ENCODE measurements at regions not wholly inside any gene's neighbourhood (a gene's known extent, or its start where the extent isn't known, plus 50 kb on each side); places are given as distances from the start of the nearest gene placed in this dataset.

- no peak for TF ChIP-seq CTCF (IDR thresholded peaks at IDR 0.05)
- TF ChIP-seq POLR2A (IDR thresholded peaks at IDR 0.05), result no peak
- H3K4me3 ChIP-seq (replicated peaks in 1 of 3), result no peak overlapping the region
- DNase-seq, result no peak
- H3K36me3 ChIP-seq, result no peaks in the 10 kb centered on the region
- no peaks in the 10 kb centered on the region for H3K27me3 ChIP-seq
- peaks cover 5 to 15% of the 10 kb centered on the region in 2 donors for H3K4me1 ChIP-seq
- no peaks in the 10 kb centered on the region for H3K9me3 ChIP-seq
- intact Hi-C loops (cut with DNase I), result no loop called here
- no peak overlapping the region for H3K27ac ChIP-seq
Observed at GRCh38 chr2:195606179-195606578, 50.8 kb upstream of the SLC39A10 start.

GRCh38 chr2:195604706-195605105 lies 52.3 kb upstream of the SLC39A10 start:
- TF ChIP-seq POLR2A (IDR thresholded peaks at IDR 0.05) (no peak), CTCF (IDR thresholded peaks at IDR 0.05) (no peak)
- no peaks in the 10 kb centered on the region for H3K36me3 ChIP-seq
- intact Hi-C loops (cut with DNase I), result no loop called here
- DNase-seq, result no peak
- no peaks in the 10 kb centered on the region for H3K9me3 ChIP-seq
- H3K4me3 ChIP-seq (replicated peaks in 1 of 3), result no peak overlapping the region
- WGBS, 2 donors, result 91 to 95% methylated on average over 5 of the region's 5 CpGs
- H3K4me1 ChIP-seq, result peaks cover 16 to 21% of the 10 kb centered on the region in 2 donors
- no peak overlapping the region for H3K27ac ChIP-seq
- H3K27me3 ChIP-seq, result no peaks in the 10 kb centered on the region

DNA sequence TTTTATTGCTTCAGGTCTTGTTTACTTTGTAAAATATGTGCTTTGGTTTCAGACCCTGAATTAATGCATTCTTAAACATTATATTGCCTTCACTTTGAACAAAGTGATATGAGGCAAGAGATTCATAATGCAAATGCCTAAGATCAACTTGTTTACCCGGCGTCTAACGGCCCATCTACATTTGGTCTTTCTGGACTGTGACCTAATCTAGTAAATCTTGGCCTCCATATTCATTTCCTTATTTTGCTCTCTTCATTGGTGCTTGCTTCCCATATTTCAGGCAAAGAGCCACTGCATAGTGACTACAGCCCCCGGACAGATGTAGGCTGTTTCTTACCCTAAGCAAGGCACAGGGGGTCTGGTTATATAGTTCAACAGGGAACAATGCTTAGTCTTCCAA lies 53.0 kb upstream of the SLC39A10 start:
- Histone ChIP-seq H3K4me3 (replicated peaks in 1 of 3) (no peak overlapping the region), H3K4me1 (peaks cover 16 to 23% of the 10 kb centered on the region in 2 donors), H3K27me3 (no peaks in the 10 kb centered on the region), H3K9me3 (no peaks in the 10 kb centered on the region), H3K27ac (no peak overlapping the region), H3K36me3 (no peaks in the 10 kb centered on the region)
- WGBS, 2 donors, result 90 to 92% methylated on average over 4 of the region's 4 CpGs
- no peak for TF ChIP-seq CTCF (IDR thresholded peaks at IDR 0.05)
- TF ChIP-seq POLR2A (IDR thresholded peaks at IDR 0.05), result no peak
- DNase-seq, result no peak
- intact Hi-C loops (cut with DNase I), result no loop called here

- no peaks in the 10 kb centered on the region for H3K27me3 ChIP-seq
- no peak for TF ChIP-seq POLR2A (IDR thresholded peaks at IDR 0.05)
- no peak for DNase-seq
- H3K4me3 ChIP-seq (replicated peaks in 1 of 3), result no peak overlapping the region
- H3K4me1 ChIP-seq, result peaks cover 16 to 23% of the 10 kb centered on the region in 2 donors
- no peaks in the 10 kb centered on the region for H3K9me3 ChIP-seq
- 87 to 93% methylated on average over 4 of the region's 4 CpGs for WGBS, 2 donors
- intact Hi-C loops (cut with DNase I), result no loop called here
- H3K36me3 ChIP-seq, result no peaks in the 10 kb centered on the region
- no peak overlapping the region for H3K27ac ChIP-seq
Observed at GRCh38 chr2:195603408-195603807, 53.6 kb upstream of the SLC39A10 start.

- Histone ChIP-seq H3K36me3 (no peaks in the 10 kb centered on the region), H3K9me3 (no peaks in the 10 kb centered on the region), H3K27me3 (no peaks in the 10 kb centered on the region), H3K4me3 (replicated peaks in 1 of 3) (no peak overlapping the region), H3K27ac (peak overlapping the region in 1 of 3 donors; percentile 77), H3K4me1 (peaks cover 16 to 23% of the 10 kb centered on the region in 2 donors)
- TF ChIP-seq POLR2A (IDR thresholded peaks at IDR 0.05), result no peak
- no peak for TF ChIP-seq CTCF (IDR thresholded peaks at IDR 0.05)
- DNase-seq, result no peak
- 90 to 94% methylated on average over 7 of the region's 7 CpGs for WGBS, 2 donors
- intact Hi-C loops (cut with DNase I), result no loop called here
Observed at GRCh38 chr2:195602687-195603086, 54.3 kb upstream of the SLC39A10 start.

GRCh38 chr2:195601361-195601760 lies 55.7 kb upstream of the SLC39A10 start:
- Histone ChIP-seq H3K27ac (peak overlapping the region; percentile 60 to 77 (median 71)), H3K27me3 (no peaks in the 10 kb centered on the region), H3K4me1 (peaks cover 20 to 31% of the 10 kb centered on the region in 2 donors), H3K36me3 (no peaks in the 10 kb centered on the region), H3K9me3 (no peaks in the 10 kb centered on the region), H3K4me3 (replicated peaks in 1 of 3) (no peak overlapping the region)
- intact Hi-C loops (cut with DNase I), result no loop called here
- TF ChIP-seq POLR2A (IDR thresholded peaks at IDR 0.05), result no peak
- TF ChIP-seq CTCF (IDR thresholded peaks at IDR 0.05), result no peak
- WGBS, 2 donors, result 23 to 30% methylated on average over 6 of the region's 6 CpGs
- peak; percentile 87 to 93 for DNase-seq
